ENCODE measurements at regions not wholly inside any gene's neighbourhood (a gene's known extent, or its start where the extent isn't known, plus 50 kb on each side); places are given as distances from the start of the nearest gene placed in this dataset.
"Not testable (repeated sequence)": the region's sequence is repeated elsewhere in the genome, so short reads cannot be mapped to it uniquely, and the experiment has no call there.

DNA sequence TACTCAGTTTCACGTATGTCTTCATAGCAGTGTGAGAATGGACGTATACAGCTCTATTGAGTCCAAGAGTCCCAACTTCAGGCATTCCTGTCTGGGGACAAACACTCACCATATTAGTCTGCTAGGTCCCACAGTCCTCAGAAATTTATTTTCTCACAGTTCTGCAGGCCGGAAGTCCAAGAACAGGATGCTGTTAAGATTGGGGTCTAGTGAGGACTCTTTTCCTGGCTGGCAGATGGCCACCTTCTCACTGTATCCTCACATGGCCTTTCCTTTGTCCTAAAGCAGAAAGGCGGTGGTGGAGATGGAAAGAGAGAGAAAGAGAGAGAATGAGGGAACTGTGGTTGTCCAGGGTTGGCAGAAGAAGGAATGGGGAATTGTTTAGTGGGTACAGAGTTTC is 82.0 kb upstream of the PRKX start:
- H3K27ac ChIP-seq (ENCODE audit: low read length); DNase-seq; H3K27me3 ChIP-seq (ENCODE audit: control insufficient read depth, insufficient read depth, low read length); H3K9me3 ChIP-seq (ENCODE audit: control insufficient read depth, low read depth, low read length); H3K4me3 ChIP-seq (ENCODE audit: low read length); H3K4me1 ChIP-seq (ENCODE audit: control insufficient read depth, insufficient read depth, low read length); H3K36me3 ChIP-seq (ENCODE audit: control insufficient read depth, insufficient read depth, low read length): not testable (repeated sequence)
- WGBS (ENCODE audit: insufficient coverage, low lambda C conversion rate) = no CpG with 5 or more reads among the region's 4 CpGs

GRCh38 chrX:3791449-3791848 is 78.0 kb upstream of the PRKX start:
- H3K4me1 ChIP-seq (ENCODE audit: control insufficient read depth, insufficient read depth, low read length) = no peaks in the 10 kb centered on the region
- H3K4me3 ChIP-seq (ENCODE audit: low read length) = no peak overlapping the region
- H3K9me3 ChIP-seq (ENCODE audit: control insufficient read depth, low read depth, low read length) = no peaks in the 10 kb centered on the region
- H3K27ac ChIP-seq (ENCODE audit: low read length) = no peak overlapping the region
- no peaks in the 10 kb centered on the region for H3K36me3 ChIP-seq (ENCODE audit: control insufficient read depth, insufficient read depth, low read length)
- DNase-seq = no peak
- no CpG with 5 or more reads among the region's 11 CpGs for WGBS (ENCODE audit: insufficient coverage, low lambda C conversion rate)
- no peaks in the 10 kb centered on the region for H3K27me3 ChIP-seq (ENCODE audit: control insufficient read depth, insufficient read depth, low read length)

- Histone ChIP-seq H3K27me3 (ENCODE audit: control insufficient read depth, insufficient read depth, low read length) (no peaks in the 10 kb centered on the region), H3K36me3 (ENCODE audit: control insufficient read depth, insufficient read depth, low read length) (no peaks in the 10 kb centered on the region), H3K27ac (ENCODE audit: low read length) (no peak overlapping the region), H3K9me3 (ENCODE audit: control insufficient read depth, low read depth, low read length) (no peaks in the 10 kb centered on the region), H3K4me1 (ENCODE audit: control insufficient read depth, insufficient read depth, low read length) (no peaks in the 10 kb centered on the region), H3K4me3 (ENCODE audit: low read length) (no peak overlapping the region)
- DNase-seq = no peak
- WGBS (ENCODE audit: insufficient coverage, low lambda C conversion rate) = no CpG with 5 or more reads among the region's 10 CpGs
Measured at GRCh38 chrX:3788494-3789233, 75.2 kb upstream of the PRKX start.

DNA sequence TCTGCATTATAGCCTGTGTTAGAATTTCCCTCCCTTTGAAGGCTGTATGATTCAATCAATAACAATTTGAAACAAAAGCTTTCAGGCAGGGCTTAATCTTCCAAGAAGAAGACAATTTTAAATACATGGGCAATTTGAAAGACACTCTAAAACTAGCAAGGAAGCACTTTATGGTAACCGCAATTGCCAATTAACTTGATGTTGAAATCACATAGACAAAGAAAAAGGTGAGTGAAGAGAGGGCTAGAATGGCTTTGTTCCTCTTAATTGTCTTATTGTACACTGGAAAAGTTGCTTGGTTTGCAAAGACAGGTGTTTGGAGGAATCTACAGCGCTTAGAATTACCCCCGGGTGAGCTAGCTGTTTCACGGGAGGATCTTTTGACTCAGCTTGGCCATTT is 74.4 kb upstream of the PRKX start:
- no peaks in the 10 kb centered on the region for H3K36me3 ChIP-seq (ENCODE audit: control insufficient read depth, insufficient read depth, low read length)
- no peaks in the 10 kb centered on the region for H3K9me3 ChIP-seq (ENCODE audit: control insufficient read depth, low read depth, low read length)
- no peak overlapping the region for H3K4me3 ChIP-seq (ENCODE audit: low read length)
- H3K27ac ChIP-seq (ENCODE audit: low read length) = no peak overlapping the region
- no peaks in the 10 kb centered on the region for H3K4me1 ChIP-seq (ENCODE audit: control insufficient read depth, insufficient read depth, low read length)
- no CpG with 5 or more reads among the region's 4 CpGs for WGBS (ENCODE audit: insufficient coverage, low lambda C conversion rate)
- DNase-seq = no peak
- H3K27me3 ChIP-seq (ENCODE audit: control insufficient read depth, insufficient read depth, low read length) = no peaks in the 10 kb centered on the region

GRCh38 chrX:3785822-3786221 is 72.4 kb upstream of the PRKX start:
- H3K27me3 ChIP-seq (ENCODE audit: control insufficient read depth, insufficient read depth, low read length); H3K9me3 ChIP-seq (ENCODE audit: control insufficient read depth, low read depth, low read length); H3K36me3 ChIP-seq (ENCODE audit: control insufficient read depth, insufficient read depth, low read length); H3K4me3 ChIP-seq (ENCODE audit: low read length); DNase-seq; H3K27ac ChIP-seq (ENCODE audit: low read length); H3K4me1 ChIP-seq (ENCODE audit: control insufficient read depth, insufficient read depth, low read length): not testable (repeated sequence)
- WGBS (ENCODE audit: insufficient coverage, low lambda C conversion rate) = no CpG with 5 or more reads among the region's 2 CpGs

DNA sequence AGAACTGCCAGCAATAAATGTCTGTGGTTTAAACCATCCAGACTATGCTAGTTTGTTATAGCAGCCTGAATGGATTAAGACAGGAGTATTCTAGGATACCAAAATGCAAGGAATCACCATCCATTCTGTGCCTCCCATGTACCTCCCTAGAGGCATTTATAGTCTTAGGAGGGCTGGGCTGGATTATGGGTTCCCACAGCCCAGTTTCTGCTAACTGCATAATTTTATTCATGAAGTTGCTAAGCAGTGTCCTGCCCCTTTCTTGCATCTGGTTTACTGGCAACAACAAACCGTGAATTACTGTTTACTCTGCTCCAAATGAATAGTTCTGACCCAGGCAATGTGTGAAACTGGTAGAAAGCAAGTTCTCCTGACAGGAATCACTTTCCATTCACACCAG is 67.1 kb upstream of the PRKX start:
- Histone ChIP-seq H3K36me3 (ENCODE audit: control insufficient read depth, insufficient read depth, low read length) (no peaks in the 10 kb centered on the region), H3K9me3 (ENCODE audit: control insufficient read depth, low read depth, low read length) (no peaks in the 10 kb centered on the region), H3K4me1 (ENCODE audit: control insufficient read depth, insufficient read depth, low read length) (no peaks in the 10 kb centered on the region), H3K4me3 (ENCODE audit: low read length) (no peak overlapping the region), H3K27me3 (ENCODE audit: control insufficient read depth, insufficient read depth, low read length) (no peaks in the 10 kb centered on the region), H3K27ac (ENCODE audit: low read length) (no peak overlapping the region)
- DNase-seq = no peak
- no CpG with 5 or more reads among the region's 1 CpG for WGBS (ENCODE audit: insufficient coverage, low lambda C conversion rate)

DNA sequence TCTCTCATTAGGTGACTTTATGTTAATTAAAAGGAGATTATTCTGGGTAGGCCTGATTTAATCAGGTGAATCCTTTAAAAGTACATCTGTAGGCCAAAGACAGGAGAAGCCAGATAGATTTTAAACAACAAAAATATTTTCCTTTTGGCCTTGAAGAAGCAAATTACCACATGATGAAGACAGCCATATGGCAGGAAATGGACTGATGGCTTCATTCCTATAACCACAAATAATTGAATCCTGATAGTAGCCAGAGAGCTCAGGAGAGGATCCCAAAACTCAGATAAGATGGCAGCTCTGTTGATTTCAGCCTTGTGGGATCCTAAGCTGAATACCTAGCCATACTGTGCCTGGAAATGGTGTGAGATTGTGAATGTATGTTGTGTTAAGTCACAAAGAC is 66.1 kb upstream of the PRKX start:
- Histone ChIP-seq H3K4me1 (ENCODE audit: control insufficient read depth, insufficient read depth, low read length) (no peaks in the 10 kb centered on the region), H3K27ac (ENCODE audit: low read length) (no peak overlapping the region), H3K4me3 (ENCODE audit: low read length) (no peak overlapping the region), H3K27me3 (ENCODE audit: control insufficient read depth, insufficient read depth, low read length) (no peaks in the 10 kb centered on the region), H3K9me3 (ENCODE audit: control insufficient read depth, low read depth, low read length) (no peaks in the 10 kb centered on the region), H3K36me3 (ENCODE audit: control insufficient read depth, insufficient read depth, low read length) (no peaks in the 10 kb centered on the region)
- DNase-seq = no peak

DNA sequence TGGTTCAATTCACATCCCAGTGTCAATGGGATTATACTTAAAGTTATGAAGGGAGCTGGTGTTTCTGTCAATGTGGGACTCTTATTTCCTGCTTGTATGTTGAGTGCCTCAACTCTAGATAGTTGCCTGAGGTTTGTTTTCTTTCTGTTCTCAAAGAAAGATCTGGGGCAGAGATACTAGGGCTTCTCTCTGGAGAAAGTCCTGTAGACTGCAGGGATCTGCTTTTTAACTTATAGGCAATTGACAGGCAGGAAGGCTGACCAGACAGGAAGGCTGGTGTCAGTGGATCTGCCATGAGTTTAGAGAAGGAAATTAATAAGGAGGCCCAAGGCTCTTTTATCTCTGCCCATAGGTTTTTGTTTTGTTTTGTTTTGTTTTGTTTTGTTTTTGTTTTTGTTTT is 64.0 kb upstream of the PRKX start:
- no peaks in the 10 kb centered on the region for H3K9me3 ChIP-seq (ENCODE audit: control insufficient read depth, low read depth, low read length)
- no peak overlapping the region for H3K4me3 ChIP-seq (ENCODE audit: low read length)
- DNase-seq = no peak
- no peaks in the 10 kb centered on the region for H3K36me3 ChIP-seq (ENCODE audit: control insufficient read depth, insufficient read depth, low read length)
- no peaks in the 10 kb centered on the region for H3K4me1 ChIP-seq (ENCODE audit: control insufficient read depth, insufficient read depth, low read length)
- H3K27me3 ChIP-seq (ENCODE audit: control insufficient read depth, insufficient read depth, low read length) = no peaks in the 10 kb centered on the region
- no peak overlapping the region for H3K27ac ChIP-seq (ENCODE audit: low read length)

DNA sequence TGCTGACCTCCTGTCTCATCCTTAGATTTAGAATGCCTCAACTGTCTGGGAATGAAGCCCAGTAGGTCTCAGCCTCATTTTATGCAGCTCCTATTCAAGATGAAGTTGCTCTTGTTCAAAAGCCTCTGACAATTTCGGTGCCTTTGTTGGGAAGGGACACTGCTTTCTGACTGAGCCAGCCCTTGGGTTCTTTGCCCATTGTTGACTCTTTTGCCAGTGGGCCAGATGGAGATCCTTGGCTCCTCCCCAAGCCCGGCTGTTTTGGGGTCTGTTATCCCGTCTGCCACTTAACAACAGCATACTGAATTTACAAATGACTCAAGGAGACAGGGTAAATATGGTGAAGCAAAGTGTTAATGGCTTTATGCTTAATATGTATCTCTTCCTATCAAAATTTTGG is 58.3 kb upstream of the PRKX start:
- H3K36me3 ChIP-seq (ENCODE audit: control insufficient read depth, insufficient read depth, low read length) = no peaks in the 10 kb centered on the region
- no peak for DNase-seq
- no peaks in the 10 kb centered on the region for H3K27me3 ChIP-seq (ENCODE audit: control insufficient read depth, insufficient read depth, low read length)
- no peak overlapping the region for H3K4me3 ChIP-seq (ENCODE audit: low read length)
- no peak overlapping the region for H3K27ac ChIP-seq (ENCODE audit: low read length)
- H3K9me3 ChIP-seq (ENCODE audit: control insufficient read depth, low read depth, low read length) = no peaks in the 10 kb centered on the region
- H3K4me1 ChIP-seq (ENCODE audit: control insufficient read depth, insufficient read depth, low read length) = no peaks in the 10 kb centered on the region
- WGBS (ENCODE audit: insufficient coverage, low lambda C conversion rate) = no CpG with 5 or more reads among the region's 3 CpGs

- no peak overlapping the region for H3K4me3 ChIP-seq (ENCODE audit: low read length)
- no peak overlapping the region for H3K27ac ChIP-seq (ENCODE audit: low read length)
- no peaks in the 10 kb centered on the region for H3K36me3 ChIP-seq (ENCODE audit: control insufficient read depth, insufficient read depth, low read length)
- no CpG with 5 or more reads among the region's 1 CpG for WGBS (ENCODE audit: insufficient coverage, low lambda C conversion rate)
- H3K4me1 ChIP-seq (ENCODE audit: control insufficient read depth, insufficient read depth, low read length) = no peaks in the 10 kb centered on the region
- H3K9me3 ChIP-seq (ENCODE audit: control insufficient read depth, low read depth, low read length) = no peaks in the 10 kb centered on the region
- DNase-seq = no peak
- no peaks in the 10 kb centered on the region for H3K27me3 ChIP-seq (ENCODE audit: control insufficient read depth, insufficient read depth, low read length)
Measured at GRCh38 chrX:3768881-3769280, 55.4 kb upstream of the PRKX start.

Measured in large intestine (tissue), 3 donors.